RWPE2 (cell line): ENCODE measurements at regions not wholly inside any gene's neighbourhood (a gene's known extent, or its start where the extent isn't known, plus 50 kb on each side); places are given as distances from the start of the nearest gene placed in this dataset.

ENCODE experiments used
- ATAC-seq: fragments of 200-7000 bp; cut with Tn5 transposase; 3 replicates; pipeline ENCODE4 v1.9.1; 2021; ENCODE audit warnings: low read depth
- DNase-seq: peaks from one replicate; pipeline ENCODE4 v3.0.0-alpha.2; 2020; ENCODE audit warnings: low spot score
- H3K27ac ChIP-seq: fragments of 450-650 bp; 2 replicates; pipeline ENCODE4 v1.5.1; 2017; ENCODE audit warnings: mild to moderate bottlenecking; ENCODE audit not compliant: poor library complexity, severe bottlenecking
- H3K27me3 ChIP-seq: fragments of 250-450 bp; sonication (Bioruptor Pico); 2 replicates; pipeline ENCODE4 v1.5.1; 2021; ENCODE audit warnings: mild to moderate bottlenecking, moderate library complexity; ENCODE audit not compliant: insufficient read depth, poor library complexity, severe bottlenecking
- H3K36me3 ChIP-seq: fragments of 250-450 bp; sonication (Bioruptor Pico); 2 replicates; pipeline ENCODE4 v1.5.1; 2020; ENCODE audit warnings: low read depth, mild to moderate bottlenecking, moderate library complexity
- H3K4me1 ChIP-seq: fragments of 250-450 bp; sonication (Bioruptor Pico); 2 replicates; pipeline ENCODE4 v1.5.1; 2021; ENCODE audit warnings: mild to moderate bottlenecking, moderate library complexity; ENCODE audit not compliant: insufficient read depth, poor library complexity, severe bottlenecking
- H3K4me3 ChIP-seq: fragments of 250-450 bp; sonication (Bioruptor Pico); 2 replicates; pipeline ENCODE4 v1.5.1; 2021; ENCODE audit warnings: mild to moderate bottlenecking, moderate library complexity; ENCODE audit not compliant: severe bottlenecking
- H3K9me3 ChIP-seq: fragments of 250-450 bp; sonication (Bioruptor Pico); 2 replicates; pipeline ENCODE4 v1.5.1; 2021; ENCODE audit warnings: mild to moderate bottlenecking, moderate library complexity; ENCODE audit not compliant: severe bottlenecking
- CTCF ChIP-seq: fragments of 450-650 bp; IDR thresholded peaks from one replicate; pipeline ENCODE4 v1.5.1; 2017; ENCODE audit warnings: mild to moderate bottlenecking, moderate library complexity; ENCODE audit not compliant: poor library complexity, severe bottlenecking

GRCh38 chr2:45305599-45305998, 296.3 kb upstream of the SIX2 start:
- no peaks in the 10 kb centered on the region for H3K4me1 ChIP-seq
- H3K4me3 ChIP-seq = no peak overlapping the region
- no peak for ATAC-seq
- TF ChIP-seq CTCF = no peak
- no peaks in the 10 kb centered on the region for H3K27me3 ChIP-seq
- no peak for DNase-seq
- H3K36me3 ChIP-seq = no peaks in the 10 kb centered on the region
- no peaks in the 10 kb centered on the region for H3K9me3 ChIP-seq
- H3K27ac ChIP-seq = no peak overlapping the region

- Histone ChIP-seq H3K36me3 (no peaks in the 10 kb centered on the region), H3K27ac (no peak overlapping the region), H3K4me1 (no peaks in the 10 kb centered on the region), H3K4me3 (no peak overlapping the region), H3K27me3 (no peaks in the 10 kb centered on the region), H3K9me3 (no peaks in the 10 kb centered on the region)
- no peak for DNase-seq
- no peak for ATAC-seq
- TF ChIP-seq CTCF = no peak
Observed at GRCh38 chr2:45303417-45304202, 294.4 kb upstream of the SIX2 start.

GRCh38 chr2:45301307-45302277, 292.3 kb upstream of the SIX2 start:
- no peak for TF ChIP-seq CTCF
- DNase-seq = no peak
- ATAC-seq = no peak
- no peak overlapping the region for H3K4me3 ChIP-seq
- H3K36me3 ChIP-seq = no peaks in the 10 kb centered on the region
- H3K27ac ChIP-seq = no peak overlapping the region
- H3K27me3 ChIP-seq = no peaks in the 10 kb centered on the region
- no peaks in the 10 kb centered on the region for H3K9me3 ChIP-seq
- no peaks in the 10 kb centered on the region for H3K4me1 ChIP-seq

- TF ChIP-seq CTCF = no peak
- H3K27ac ChIP-seq = no peak overlapping the region
- no peak overlapping the region for H3K4me3 ChIP-seq
- no peak; the same call in 2 of the 3 replicates for ATAC-seq
- H3K4me1 ChIP-seq = no peaks in the 10 kb centered on the region
- no peaks in the 10 kb centered on the region for H3K36me3 ChIP-seq
- no peaks in the 10 kb centered on the region for H3K27me3 ChIP-seq
- no peak for DNase-seq
- H3K9me3 ChIP-seq = no peaks in the 10 kb centered on the region
Observed at GRCh38 chr2:45300026-45300750, 290.9 kb upstream of the SIX2 start.
